HG02852 (cell line): ENCODE measurements at regions not wholly inside any gene's neighbourhood (a gene's known extent, or its start where the extent isn't known, plus 50 kb on each side); places are given as distances from the start of the nearest gene placed in this dataset.

Experiments used
- ATAC-seq: cut with Tn5 transposase; IDR thresholded peaks from one replicate; pipeline ENCODE4 v1.9.1; 2021; ENCODE audit warnings: mild to moderate bottlenecking, moderate library complexity; ENCODE audit not compliant: unreplicated experiment

DNA sequence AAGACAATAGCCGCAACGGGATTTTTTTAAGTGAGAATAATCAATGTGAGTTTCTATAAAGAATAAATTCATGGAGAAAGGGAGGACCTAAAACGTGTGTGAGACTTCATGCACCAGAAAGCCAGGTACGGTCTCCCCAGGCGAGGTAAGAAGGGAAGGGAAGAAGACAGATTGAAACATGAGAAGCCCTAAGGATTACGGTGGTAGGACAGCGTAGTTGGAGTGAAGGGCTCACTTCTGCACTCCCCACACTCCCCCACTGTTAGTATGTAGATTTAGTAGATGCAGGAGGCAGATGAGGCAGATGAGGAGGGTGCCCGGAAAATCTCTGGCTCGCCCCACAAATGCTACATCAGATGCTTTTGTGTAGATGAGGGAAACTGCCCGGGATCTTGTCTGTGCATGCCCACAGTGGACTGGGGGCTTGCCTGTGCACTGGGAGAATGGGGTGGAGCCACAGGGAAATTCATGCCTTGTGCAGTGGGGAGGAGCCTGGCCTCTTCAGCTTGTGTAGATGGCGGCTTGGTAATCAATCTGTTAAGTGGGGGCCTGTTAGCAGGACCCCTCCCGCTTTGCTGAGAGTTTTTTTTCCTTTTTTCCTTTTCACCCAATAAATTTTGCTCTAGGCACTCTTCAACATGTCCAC is 1544.5 kb upstream of the TENM3 start:
- no peak for ATAC-seq

DNA sequence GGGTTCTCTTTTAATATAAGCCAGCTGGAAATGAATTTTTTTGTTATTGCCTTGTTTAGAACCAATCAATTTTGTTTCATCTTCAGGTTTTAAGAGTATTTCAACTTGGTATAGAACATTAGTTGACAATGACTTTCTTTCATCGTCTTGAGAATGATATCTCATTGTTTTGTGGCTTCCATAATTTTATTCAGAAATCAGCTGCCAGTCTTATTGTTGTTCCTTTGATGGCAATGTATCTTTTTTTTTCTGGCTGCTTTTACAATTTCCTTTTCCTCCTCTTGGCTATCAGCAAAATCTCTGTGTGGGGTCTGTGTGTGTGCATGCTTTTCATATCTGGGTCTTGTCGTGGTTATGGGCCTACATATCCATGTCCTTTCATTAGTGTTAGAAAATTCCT is 1536.4 kb upstream of the TENM3 start:
- no peak for ATAC-seq

GRCh38 chr4:180710628-180711337 is 1532.4 kb upstream of the TENM3 start:
- ATAC-seq = no peak

DNA sequence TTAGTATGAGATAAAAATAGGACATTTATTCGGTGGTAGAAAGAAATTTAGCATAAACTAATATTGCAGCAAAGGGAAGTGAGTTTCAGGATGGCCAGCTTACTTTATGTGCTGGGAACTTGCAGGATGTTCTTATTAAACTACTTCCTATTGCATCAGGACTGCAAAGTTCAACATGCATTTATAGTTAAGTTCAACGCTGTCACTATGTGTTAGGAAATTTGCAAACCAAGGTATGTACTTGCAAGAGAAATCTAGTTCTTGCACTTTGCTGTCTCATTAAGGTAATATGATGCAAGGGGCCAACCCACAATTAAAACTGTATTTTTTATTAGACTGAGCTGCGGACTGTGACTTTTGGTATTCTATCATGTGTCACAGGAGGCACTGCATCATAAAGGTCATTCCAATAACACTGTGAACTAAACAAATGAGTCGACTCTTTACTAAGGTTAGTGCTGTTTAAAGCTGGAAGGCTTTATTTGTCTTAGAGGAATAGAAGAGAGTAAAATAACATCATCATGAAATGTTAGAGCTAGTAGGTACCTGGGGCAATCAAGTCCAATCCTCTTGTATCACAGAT is 1525.7 kb upstream of the TENM3 start:
- ATAC-seq = no peak

- no peak for ATAC-seq
Observed at GRCh38 chr4:180721356-180721755, 1521.8 kb upstream of the TENM3 start.

GRCh38 chr4:180726611-180727010 is 1516.6 kb upstream of the TENM3 start:
- no peak for ATAC-seq

DNA sequence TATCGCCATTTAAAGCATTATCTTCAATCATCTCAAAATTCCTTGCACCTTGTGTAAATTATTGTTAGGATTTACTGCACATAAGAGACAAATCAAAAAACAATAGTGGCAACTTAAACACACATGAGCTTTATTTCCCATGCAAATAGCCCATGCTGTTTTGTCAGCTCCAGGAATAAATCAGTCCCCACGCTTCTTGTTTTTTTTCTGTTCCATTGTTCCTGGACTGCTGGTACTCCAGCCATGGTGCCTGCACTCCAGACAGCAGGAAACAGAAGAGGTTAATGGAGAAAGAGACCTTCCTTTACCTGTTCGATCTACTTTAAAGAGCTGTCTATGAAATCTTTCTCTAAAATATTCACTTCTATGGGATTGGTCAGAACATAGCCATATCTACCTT is 1515.7 kb upstream of the TENM3 start:
- ATAC-seq = no peak

GRCh38 chr4:180734753-180735432 is 1508.3 kb upstream of the TENM3 start:
- no peak for ATAC-seq

DNA sequence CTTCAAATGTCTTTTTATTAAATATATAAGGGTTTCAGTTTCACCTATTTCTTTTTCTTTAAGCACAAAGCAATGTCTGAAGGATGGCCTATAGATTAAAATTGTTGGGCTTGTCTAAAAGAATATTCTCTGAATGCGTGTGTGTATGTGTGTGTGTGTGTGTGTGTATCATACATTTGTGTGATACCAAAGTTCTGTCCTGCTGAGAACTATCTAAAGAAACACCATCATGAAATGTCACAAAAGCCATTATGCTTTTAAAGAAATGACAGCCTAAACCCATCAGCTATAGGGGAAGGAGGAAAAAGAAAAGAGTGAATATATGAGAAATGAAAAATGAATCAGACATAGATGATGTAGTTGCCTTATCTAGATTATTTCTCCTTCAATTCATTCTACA is 1501.5 kb upstream of the TENM3 start:
- no peak for ATAC-seq

DNA sequence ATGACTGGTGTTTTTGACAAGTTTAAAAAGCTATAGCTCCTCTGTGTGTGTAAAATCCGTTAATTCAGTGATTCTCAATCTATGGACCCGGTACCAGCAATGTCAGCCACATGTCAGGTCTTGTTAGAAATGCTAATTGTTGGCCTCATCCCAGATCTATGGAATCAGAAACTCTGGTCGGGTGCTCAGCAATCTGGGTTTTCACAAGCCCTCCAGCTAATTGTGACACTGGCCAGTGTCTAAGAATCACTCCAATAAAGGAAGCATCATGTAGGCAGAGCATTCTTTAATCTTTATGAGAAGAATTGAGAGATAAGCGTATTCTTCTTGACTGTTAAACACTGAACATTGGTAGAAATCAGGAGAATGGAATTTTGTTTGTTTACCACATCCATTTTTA is 1498.2 kb upstream of the TENM3 start:
- ATAC-seq = no peak

DNA sequence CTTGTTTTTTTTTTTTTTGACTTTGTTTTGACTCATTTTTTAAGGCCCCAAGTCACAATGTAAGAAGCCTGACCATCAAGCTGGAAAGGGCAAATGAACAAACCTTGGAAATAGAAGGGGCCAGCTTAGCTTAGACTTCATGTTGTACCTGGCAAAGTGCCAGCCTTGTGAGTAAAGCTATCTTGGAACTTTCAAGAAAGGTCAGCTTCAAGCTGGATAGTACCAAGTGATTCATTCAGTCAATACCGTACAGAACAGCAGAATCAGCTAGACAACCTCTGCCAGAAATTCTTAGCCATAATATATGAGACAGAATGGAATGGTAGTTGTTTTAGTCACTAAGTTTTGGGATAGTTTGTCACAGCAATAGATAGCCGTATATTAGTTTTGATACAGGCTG is 1492.2 kb upstream of the TENM3 start:
- no peak for ATAC-seq

DNA sequence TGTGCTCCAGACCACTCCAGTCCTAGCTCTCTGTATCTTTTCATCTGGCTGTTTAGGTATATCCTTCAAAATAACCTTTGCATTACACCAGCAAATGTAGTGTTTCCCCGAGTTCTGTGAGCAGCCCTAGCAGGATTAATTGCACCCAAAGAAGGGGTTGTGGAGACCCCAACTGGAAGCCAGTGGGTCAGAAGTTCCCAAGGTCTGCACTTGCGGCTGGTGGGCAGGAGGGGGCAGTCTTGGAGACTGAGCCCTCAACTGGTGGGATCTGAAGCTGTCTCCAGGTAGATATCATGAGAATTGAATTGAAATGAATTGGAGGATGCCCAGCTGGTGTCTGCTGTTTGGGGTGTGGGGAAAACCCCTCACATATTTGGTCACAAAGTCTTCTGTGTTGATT is 1485.3 kb upstream of the TENM3 start:
- ATAC-seq = no peak

GRCh38 chr4:180766045-180766444 is 1477.2 kb upstream of the TENM3 start:
- ATAC-seq = no peak

GRCh38 chr4:180766944-180767729 is 1476.1 kb upstream of the TENM3 start:
- no peak for ATAC-seq

GRCh38 chr4:180768610-180769009 is 1474.6 kb upstream of the TENM3 start:
- ATAC-seq = no peak

GRCh38 chr4:180769791-180770190 is 1473.4 kb upstream of the TENM3 start:
- no peak for ATAC-seq

DNA sequence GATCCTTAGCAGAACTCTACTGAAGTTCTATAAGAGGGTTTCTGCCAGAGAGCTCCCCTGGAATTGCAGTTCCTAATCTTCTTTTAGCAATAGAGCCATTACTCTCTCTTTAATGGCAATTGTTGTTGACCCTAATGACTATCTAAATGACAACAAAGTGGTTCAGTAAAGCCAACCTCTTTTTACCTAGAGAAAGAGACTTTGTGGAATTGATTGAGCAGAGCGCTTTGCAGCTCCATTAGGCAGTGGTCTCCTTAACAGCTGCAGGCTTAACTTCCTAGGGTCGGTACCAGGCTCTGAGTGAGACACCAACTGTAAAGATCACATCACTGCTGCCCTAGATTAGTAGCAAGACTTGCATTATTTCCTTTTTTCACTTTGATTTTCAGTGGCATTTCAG is 1472.9 kb upstream of the TENM3 start:
- no peak for ATAC-seq

GRCh38 chr4:180784940-180785339 is 1458.3 kb upstream of the TENM3 start:
- ATAC-seq = no peak

- no peak for ATAC-seq
Observed at GRCh38 chr4:180788729-180789128, 1454.5 kb upstream of the TENM3 start.

DNA sequence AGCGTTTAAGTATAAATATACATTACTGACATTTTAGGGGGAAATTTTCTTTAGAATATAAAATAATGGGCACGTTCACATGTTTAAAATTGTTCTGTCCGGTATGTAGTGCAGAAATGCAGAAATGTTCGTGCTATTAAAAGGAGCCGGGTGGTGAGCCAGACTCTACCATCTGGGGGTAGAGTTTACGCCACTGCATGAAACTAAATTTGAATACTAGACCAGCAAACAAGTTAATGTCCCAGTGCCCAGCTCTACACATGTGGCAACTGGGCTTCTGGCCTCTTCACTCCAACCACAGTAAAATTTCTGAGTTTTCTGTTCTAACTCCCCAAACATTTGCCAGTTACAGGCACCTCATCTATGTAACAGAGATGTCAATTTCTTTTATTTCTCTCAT is 1453.3 kb upstream of the TENM3 start:
- ATAC-seq = no peak

DNA sequence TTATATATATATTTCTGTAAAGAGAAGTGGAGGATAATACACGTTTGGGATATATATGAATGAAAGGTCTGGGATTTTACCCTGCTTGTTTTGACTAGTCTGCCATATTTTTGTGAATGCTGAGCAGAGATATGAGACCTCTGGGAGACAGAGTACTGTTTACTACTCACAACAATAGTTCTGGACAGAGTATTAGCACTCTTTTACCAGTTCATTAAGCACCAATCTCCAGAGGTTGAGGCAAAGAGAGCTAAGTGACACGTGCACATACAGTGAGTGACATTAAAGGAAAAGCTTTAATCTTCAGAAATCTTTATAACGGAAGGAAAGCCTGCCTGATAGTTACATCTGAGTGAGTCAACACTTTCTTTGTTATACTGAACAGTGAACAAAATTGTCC is 1452.7 kb upstream of the TENM3 start:
- no peak for ATAC-seq
